ENCODE measurements at regions not wholly inside any gene's neighbourhood (a gene's known extent, or its start where the extent isn't known, plus 50 kb on each side); places are given as distances from the start of the nearest gene placed in this dataset.

DNA sequence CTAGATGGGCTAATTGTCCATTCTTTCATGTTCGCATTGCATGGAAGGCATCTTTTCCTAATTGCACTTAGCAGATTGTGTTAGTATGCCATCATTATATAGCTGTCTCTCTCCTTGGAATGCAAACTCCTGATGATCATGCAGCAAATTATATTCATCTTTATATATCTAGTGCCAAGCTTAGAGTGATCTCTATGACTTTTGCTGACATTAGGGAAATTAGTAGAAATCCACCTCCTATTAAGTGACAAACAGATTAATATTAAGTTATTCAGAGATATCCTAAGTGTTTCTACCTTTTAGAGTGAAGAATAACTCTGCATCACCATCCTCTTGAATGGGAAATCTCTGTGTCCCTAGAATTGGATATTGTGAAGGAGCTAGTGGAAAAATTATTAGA lies 185.6 kb downstream of the FOXG1 start:
- TF ChIP-seq, protein P1, sequence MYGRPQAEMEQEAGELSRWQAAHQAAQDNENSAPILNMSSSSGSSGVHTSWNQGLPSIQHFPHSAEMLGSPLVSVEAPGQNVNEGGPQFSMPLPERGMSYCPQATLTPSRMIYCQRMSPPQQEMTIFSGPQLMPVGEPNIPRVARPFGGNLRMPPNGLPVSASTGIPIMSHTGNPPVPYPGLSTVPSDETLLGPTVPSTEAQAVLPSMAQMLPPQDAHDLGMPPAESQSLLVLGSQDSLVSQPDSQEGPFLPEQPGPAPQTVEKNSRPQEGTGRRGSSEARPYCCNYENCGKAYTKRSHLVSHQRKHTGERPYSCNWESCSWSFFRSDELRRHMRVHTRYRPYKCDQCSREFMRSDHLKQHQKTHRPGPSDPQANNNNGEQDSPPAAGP (tag by site-specific recombination; IDR thresholded peaks at IDR 0.05): no peak
- no peak for TF ChIP-seq MYNN (tag by site-specific recombination; IDR thresholded peaks at IDR 0.05; ENCODE audit: borderline replicate concordance)
